Naive thymus-derived CD8-positive, alpha-beta T cell (primary cell): ENCODE measurements at regions not wholly inside any gene's neighbourhood (a gene's known extent, or its start where the extent isn't known, plus 50 kb on each side); places are given as distances from the start of the nearest gene placed in this dataset.
"Not testable (repeated sequence)": the region's sequence is repeated elsewhere in the genome, so short reads cannot be mapped to it uniquely, and the experiment has no call there.

Source experiments
- ATAC-seq, 2 donors: fragments of 150-1000 bp; cut with Tn5 transposase in 1 of 2; sonication (Bioruptor Pico), chemical (Tn5 transposase) in 1 of 2; 1 replicate in 1 of 2; 2 replicates in 1 of 2; pipeline ENCODE4 v1.10.0; 2021; ENCODE audit warnings: mild to moderate bottlenecking in 2 of 2, moderate library complexity in 2 of 2
- POLR2A ChIA-PET: fragments of 350-600 bp; sonication (Branson Sonifier 250); formaldehyde crosslinking; loops from one replicate; lab custom pipeline; 2021; ENCODE audit warnings: antibody characterized with exemption; lab: Charles Lee
- DNase-seq, 10 donors: peaks; one replicate each; pipeline versions ENCODE4 v3.0.0 to v3.0.0-alpha.2; 2020 to 2022
- H3K27ac Mint-ChIP-seq, 10 donors: one replicate each; pipeline ENCODE4 v1.8.0; 2020 to 2022; ENCODE audit warnings: mild to moderate bottlenecking in 10 of 10, mixed read lengths in 10 of 10, moderate library complexity in 4 of 10, inconsistent platforms in 1 of 10
- H3K27me3 Mint-ChIP-seq, 5 donors: one replicate each; pipeline ENCODE4 v1.8.0; 2021 to 2022; ENCODE audit warnings: mixed read lengths in 5 of 5
- H3K36me3 Mint-ChIP-seq, 3 donors: one replicate each; pipeline ENCODE4 v1.8.0; 2020 to 2022; ENCODE audit warnings: mixed read lengths in 3 of 3, mild to moderate bottlenecking in 2 of 3, inconsistent platforms in 1 of 3
- H3K4me1 Mint-ChIP-seq, 4 donors: one replicate each; pipeline ENCODE4 v1.8.0; 2021 to 2022; ENCODE audit warnings: mixed read lengths in 4 of 4
- H3K4me3 Mint-ChIP-seq, 10 donors: one replicate each; pipeline ENCODE4 v1.8.0; 2020 to 2022; ENCODE audit warnings: mild to moderate bottlenecking in 10 of 10, mixed read lengths in 10 of 10, moderate library complexity in 6 of 10, inconsistent platforms in 1 of 10
- H3K9me3 Mint-ChIP-seq, 9 donors: one replicate each; pipeline ENCODE4 v1.8.0; 2020 to 2022; ENCODE audit warnings: mixed read lengths in 9 of 9, mild to moderate bottlenecking in 3 of 9, inconsistent platforms in 1 of 9, moderate library complexity in 1 of 9

DNA sequence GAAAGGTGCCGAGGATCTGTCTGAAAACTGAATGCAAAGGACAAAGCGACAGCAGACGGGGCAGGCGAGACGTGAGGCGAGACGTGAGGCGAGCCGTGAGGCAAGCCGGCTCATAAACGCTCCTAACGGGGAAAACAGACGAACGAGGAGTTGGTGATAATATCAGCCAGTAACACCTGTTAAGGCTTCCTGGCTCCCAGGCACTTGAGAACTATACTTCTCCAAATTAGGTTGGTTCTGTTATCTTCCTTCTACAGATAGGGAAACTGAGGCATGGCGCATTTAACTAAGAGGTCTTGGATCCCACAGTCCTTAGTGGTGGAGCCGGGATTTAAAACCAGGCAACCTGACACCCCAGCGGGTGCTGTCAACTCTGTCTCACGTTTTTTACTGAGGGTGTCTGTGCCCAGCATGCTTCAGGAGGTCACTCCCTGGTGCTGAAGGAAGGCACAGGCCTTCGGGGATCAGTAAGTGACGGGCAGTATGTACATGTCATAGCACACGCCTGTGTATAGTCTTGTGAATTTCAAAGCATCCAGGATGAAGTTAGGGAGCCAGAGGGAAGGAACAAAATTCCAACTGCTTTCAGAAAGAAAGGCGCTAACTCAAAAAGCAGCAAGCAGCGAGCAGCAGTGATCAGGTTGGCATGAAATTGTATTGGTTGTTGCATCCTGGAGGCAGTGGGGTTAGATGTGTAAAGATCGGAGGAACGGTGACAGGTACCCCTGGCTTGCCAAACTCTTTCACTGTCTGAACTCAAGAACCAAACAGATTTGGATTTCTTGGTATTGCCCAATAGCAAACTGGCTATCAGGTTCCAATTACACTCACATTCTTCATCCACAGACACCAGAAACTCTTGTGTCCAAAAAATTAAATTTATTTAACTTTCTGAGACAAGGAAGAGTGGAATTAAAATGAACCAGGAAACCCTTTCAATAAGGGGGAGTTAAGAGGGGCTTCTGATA is 318.7 kb downstream of the THBS2 start:
- H3K4me3 Mint-ChIP-seq: no peak overlapping the region
- peaks cover 0 to 1% (median 0%) of the 10 kb centered on the region in 4 donors for H3K4me1 Mint-ChIP-seq
- POLR2A ChIA-PET: no interaction called here
- H3K9me3 Mint-ChIP-seq: no peaks in the 10 kb centered on the region
- H3K27me3 Mint-ChIP-seq: peaks cover 9 to 49% (median 20%) of the 10 kb centered on the region in 5 donors
- H3K36me3 Mint-ChIP-seq: no peaks in the 10 kb centered on the region
- ATAC-seq (no peak), DNase-seq (no peak)
- peak overlapping the region in 1 of 10 donors; percentile 2 for H3K27ac Mint-ChIP-seq

DNA sequence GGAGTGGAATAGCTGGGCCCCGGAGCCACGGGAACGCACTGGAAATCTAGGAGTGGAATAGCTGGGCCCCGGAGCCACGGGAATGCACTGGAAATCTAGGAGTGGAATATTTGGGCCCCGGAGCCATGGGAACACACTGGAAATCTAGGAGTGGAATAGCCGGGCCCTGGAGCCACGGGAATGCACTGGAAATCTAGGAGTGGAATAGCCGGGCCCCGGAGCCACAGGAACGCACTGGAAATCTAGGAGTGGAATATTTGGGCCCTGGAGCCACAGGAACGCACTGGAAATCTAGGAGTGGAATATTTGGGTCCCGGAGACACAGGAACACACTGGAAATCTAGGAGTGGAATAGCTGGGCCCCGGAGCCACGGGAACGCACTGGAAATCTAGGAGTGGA is 321.5 kb downstream of the THBS2 start:
- H3K27ac Mint-ChIP-seq, H3K36me3 Mint-ChIP-seq, H3K9me3 Mint-ChIP-seq, H3K4me1 Mint-ChIP-seq, DNase-seq, H3K4me3 Mint-ChIP-seq, ATAC-seq, POLR2A ChIA-PET: not testable (repeated sequence)
- peaks cover 10 to 39% (median 17%) of the 10 kb centered on the region in 5 donors for H3K27me3 Mint-ChIP-seq

DNA sequence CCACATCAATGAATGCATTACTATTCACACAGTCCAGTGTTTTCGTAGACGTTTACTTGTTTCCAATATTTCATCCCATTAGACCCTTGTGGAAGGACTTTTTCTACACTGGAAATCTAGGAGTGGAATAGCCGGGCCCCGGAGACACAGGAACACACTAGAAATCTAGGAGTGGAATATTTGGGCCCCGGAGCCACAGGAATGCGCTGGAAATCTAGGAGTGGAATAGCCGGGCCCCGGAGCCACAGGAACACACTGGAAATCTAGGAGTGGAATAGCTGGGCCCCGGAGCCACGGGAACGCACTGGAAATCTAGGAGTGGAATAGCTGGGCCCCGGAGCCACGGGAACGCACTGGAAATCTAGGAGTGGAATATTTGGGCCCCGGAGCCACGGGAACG is 322.6 kb downstream of the THBS2 start:
- H3K27ac Mint-ChIP-seq, ATAC-seq, H3K4me1 Mint-ChIP-seq, H3K36me3 Mint-ChIP-seq, DNase-seq, H3K9me3 Mint-ChIP-seq, H3K4me3 Mint-ChIP-seq, POLR2A ChIA-PET: not testable (repeated sequence)
- H3K27me3 Mint-ChIP-seq: peaks cover 7 to 39% (median 16%) of the 10 kb centered on the region in 5 donors

DNA sequence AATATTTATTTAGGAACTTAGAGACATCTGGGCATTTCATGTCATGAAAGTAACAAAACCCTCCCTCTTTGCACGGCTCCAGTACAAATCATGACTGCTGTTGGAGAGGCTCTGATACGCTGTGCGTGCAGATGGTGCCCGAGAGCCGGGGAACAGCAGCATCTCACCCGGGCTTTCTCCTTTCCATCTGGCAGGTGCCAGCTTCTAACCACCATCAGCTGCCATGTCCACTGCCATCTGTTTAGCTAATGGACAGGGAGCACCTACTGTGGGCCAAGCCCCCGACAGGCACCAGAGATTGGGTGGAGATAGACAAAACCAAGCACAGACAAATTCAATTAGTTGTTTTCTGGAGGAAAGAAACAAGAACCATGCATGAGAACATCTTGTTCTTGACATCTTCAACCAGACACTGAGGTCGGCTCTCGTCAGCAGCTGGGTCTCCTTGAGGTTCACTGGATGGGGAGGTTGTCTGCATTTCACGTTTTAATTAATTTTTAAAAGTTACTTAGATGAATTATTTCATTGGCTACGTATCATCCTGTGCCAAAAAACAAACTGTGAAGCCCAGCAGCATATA is 323.7 kb downstream of the THBS2 start:
- Mint-ChIP-seq H3K4me1 (peaks cover 0 to 1% (median 0%) of the 10 kb centered on the region in 4 donors), H3K4me3 (no peak overlapping the region), H3K36me3 (no peaks in the 10 kb centered on the region), H3K27me3 (peaks cover 8 to 33% (median 14%) of the 10 kb centered on the region in 5 donors), H3K27ac (no peak overlapping the region), H3K9me3 (peaks cover 0 to 8% (median 0%) of the 10 kb centered on the region in 9 donors)
- DNase-seq (no peak), ATAC-seq (no peak)
- POLR2A ChIA-PET: no interaction called here

DNA sequence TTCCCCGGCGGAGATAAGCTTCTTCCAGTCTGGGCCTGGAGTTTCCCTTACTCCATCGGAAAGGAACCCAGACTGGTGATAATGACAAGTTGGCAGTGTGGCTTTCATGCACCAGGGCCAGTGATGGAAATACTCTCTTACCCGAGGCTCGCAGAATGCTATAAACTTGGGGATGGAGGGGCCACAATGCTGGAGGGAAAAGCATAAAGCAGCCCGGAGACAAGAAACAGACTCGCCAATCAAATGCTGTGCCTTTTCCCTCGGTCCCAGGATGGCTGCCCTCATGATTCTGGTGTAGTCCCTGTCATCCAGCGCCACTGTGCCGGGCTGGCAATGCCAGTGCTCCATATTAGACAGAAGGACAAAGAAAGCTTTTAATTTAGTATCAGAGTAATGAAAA is 325.6 kb downstream of the THBS2 start:
- H3K36me3 Mint-ChIP-seq: no peaks in the 10 kb centered on the region
- H3K9me3 Mint-ChIP-seq: peaks cover 0 to 8% (median 0%) of the 10 kb centered on the region in 9 donors
- no peak overlapping the region for H3K4me3 Mint-ChIP-seq
- no peak overlapping the region for H3K27ac Mint-ChIP-seq
- DNase-seq (no peak), ATAC-seq (no peak)
- H3K27me3 Mint-ChIP-seq: peaks cover 4 to 19% (median 9%) of the 10 kb centered on the region in 5 donors
- no peaks in the 10 kb centered on the region for H3K4me1 Mint-ChIP-seq
- POLR2A ChIA-PET: no interaction called here

DNA sequence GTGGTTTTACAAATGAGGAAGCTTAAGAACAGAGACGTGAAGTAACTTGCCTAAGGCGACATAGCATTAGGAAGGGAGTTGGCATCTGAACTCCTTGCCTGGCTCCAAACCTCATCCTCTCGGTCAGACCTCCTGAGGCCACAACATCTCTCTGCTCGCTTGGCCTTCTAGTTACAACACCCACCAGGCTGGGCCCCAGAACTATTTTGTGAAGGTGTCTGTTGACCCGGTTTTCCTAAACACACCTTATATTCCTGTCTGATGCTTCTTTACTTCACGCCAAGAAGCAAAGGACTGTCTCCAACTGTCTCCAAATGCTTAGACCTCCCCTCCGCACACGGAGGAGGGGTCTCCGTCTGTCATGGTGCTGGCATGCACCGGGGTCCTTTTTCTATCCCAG is 326.6 kb downstream of the THBS2 start:
- peaks cover 0 to 8% (median 0%) of the 10 kb centered on the region in 9 donors for H3K9me3 Mint-ChIP-seq
- no peak overlapping the region for H3K4me3 Mint-ChIP-seq
- H3K36me3 Mint-ChIP-seq: no peaks in the 10 kb centered on the region
- DNase-seq (no peak), ATAC-seq (no peak)
- POLR2A ChIA-PET: no interaction called here
- H3K4me1 Mint-ChIP-seq: no peaks in the 10 kb centered on the region
- H3K27me3 Mint-ChIP-seq: peaks cover 4 to 19% (median 9%) of the 10 kb centered on the region in 5 donors
- no peak overlapping the region for H3K27ac Mint-ChIP-seq

DNA sequence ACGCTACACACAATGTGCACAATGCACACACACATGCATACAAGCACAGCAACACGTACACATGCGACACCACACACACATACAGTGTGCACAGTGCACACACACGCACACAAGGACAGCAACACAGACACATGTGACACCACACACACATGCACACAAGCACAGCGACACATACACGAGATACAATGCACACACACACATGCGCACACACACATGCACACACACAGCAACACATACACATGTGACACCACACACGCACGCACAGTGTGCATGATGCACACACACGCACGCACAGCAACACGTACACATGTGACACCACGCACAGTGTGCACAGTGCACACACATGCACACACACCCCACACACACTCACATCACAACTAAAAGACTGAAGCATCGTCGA is 327.3 kb downstream of the THBS2 start:
- Mint-ChIP-seq H3K4me3 (no peak overlapping the region), H3K27me3 (peaks cover 4 to 19% (median 9%) of the 10 kb centered on the region in 5 donors), H3K4me1 (no peaks in the 10 kb centered on the region), H3K9me3 (peaks cover 0 to 8% (median 0%) of the 10 kb centered on the region in 9 donors), H3K36me3 (no peaks in the 10 kb centered on the region), H3K27ac (no peak overlapping the region)
- ATAC-seq: no peak
- no peak for DNase-seq
- POLR2A ChIA-PET: no interaction called here

DNA sequence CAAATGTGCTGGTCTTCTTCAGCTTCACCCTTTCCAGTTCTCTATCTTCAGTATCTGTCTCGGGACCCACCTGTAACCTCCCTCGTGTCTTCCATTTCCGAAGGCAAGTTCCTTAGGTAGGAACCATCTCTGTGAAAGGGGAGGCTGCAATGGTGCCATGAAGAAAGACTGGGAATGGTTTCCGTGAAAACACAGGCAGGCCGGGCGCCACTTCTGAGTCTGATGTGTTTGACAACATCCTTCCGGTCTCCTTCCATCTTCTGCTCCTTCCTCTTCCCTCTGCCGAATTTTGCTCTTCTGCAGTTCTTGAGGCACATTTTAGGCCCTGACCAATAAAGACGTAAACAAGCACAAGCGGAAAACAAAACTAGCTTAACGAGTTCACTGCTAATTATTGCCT is 328.0 kb downstream of the THBS2 start:
- Mint-ChIP-seq H3K4me3 (no peak overlapping the region), H3K27me3 (peaks cover 4 to 19% (median 9%) of the 10 kb centered on the region in 5 donors)
- POLR2A ChIA-PET: no interaction called here

DNA sequence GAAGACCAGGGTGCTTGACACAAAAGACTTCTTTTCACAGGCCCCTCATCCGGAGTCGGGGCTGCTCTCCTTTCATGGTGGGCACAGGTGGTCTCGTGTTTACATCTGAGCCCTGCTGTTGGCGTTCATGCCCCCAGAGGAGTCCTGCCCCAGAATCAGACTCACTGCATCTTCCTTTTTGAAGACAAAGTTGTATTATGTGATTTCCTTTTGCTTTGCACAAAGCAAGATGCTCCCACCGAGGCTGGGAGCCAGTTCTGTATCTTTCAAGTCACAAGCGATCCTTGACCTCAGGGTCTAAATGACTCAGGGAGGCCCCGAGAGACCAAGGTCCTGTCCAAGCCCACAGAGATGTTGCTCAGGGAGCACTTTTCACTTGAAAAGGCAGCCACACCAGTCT is 330.5 kb downstream of the THBS2 start:
- H3K36me3 Mint-ChIP-seq: no peaks in the 10 kb centered on the region
- ATAC-seq (no peak), DNase-seq (no peak)
- peaks cover 0 to 2% (median 0%) of the 10 kb centered on the region in 9 donors for H3K9me3 Mint-ChIP-seq
- no peaks in the 10 kb centered on the region for H3K4me1 Mint-ChIP-seq
- H3K27ac Mint-ChIP-seq: no peak overlapping the region
- no peak overlapping the region for H3K4me3 Mint-ChIP-seq
- POLR2A ChIA-PET: no interaction called here
- peaks cover 3 to 19% (median 9%) of the 10 kb centered on the region in 5 donors for H3K27me3 Mint-ChIP-seq

More for the DNA sequence above, 328.0 kb downstream of the THBS2 start:
- DNase-seq: no peak
- no peak for ATAC-seq
- Mint-ChIP-seq H3K27ac (no peak overlapping the region), H3K36me3 (no peaks in the 10 kb centered on the region), H3K9me3 (peaks cover 0 to 8% (median 0%) of the 10 kb centered on the region in 9 donors), H3K4me1 (no peaks in the 10 kb centered on the region)

DNA sequence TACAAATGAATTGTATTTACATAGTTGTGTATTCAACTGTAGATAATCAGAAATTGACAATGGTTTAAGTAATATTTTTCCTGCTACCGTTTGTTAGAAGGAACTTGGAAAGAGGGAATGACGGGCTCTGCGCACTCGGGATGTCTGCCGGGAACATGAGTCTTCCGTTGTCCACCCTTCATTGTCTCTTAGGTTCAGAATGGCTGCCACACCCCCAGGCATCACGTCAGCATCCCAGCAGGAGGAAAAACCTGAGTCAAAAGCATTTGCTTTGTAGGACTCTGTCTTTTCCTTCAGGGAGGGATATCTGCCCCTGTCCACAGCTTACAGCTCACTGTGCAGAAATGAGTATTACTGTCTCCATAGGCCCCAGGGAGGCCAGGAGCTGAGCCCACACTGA is 331.2 kb downstream of the THBS2 start:
- no peak for ATAC-seq
- no peak for DNase-seq
- peaks cover 0 to 2% (median 0%) of the 10 kb centered on the region in 9 donors for H3K9me3 Mint-ChIP-seq
- peaks cover 3 to 19% (median 8%) of the 10 kb centered on the region in 5 donors for H3K27me3 Mint-ChIP-seq
- no peaks in the 10 kb centered on the region for H3K36me3 Mint-ChIP-seq
- no peaks in the 10 kb centered on the region for H3K4me1 Mint-ChIP-seq
- no peak overlapping the region for H3K4me3 Mint-ChIP-seq
- H3K27ac Mint-ChIP-seq: peak overlapping the region in 1 of 10 donors; percentile 24
- POLR2A ChIA-PET: no interaction called here

DNA sequence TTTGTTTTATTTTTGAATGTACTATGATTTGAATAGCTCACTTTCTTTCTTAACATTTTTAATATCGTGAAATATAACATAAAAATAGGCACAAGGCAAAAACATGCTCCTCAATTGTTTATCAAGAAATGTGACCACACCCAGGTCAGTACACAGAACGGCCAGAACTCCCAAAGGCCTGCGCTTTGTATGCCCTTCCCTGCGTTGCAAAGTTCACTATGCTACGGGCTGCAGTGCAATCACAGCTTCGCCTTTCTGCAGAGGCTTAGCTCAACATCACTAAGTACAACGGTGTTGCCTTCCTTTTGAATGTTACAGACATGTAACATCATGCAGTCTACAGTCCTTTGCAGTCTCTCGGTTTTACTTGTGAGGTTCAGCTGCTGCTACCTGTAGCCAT is 333.4 kb downstream of the THBS2 start:
- DNase-seq (no peak), ATAC-seq (no peak)
- H3K4me3 Mint-ChIP-seq: no peak overlapping the region
- no peaks in the 10 kb centered on the region for H3K4me1 Mint-ChIP-seq
- no peaks in the 10 kb centered on the region for H3K9me3 Mint-ChIP-seq
- H3K27me3 Mint-ChIP-seq: peaks cover 0 to 5% (median 0%) of the 10 kb centered on the region in 5 donors
- no peaks in the 10 kb centered on the region for H3K36me3 Mint-ChIP-seq
- POLR2A ChIA-PET: no interaction called here
- peak overlapping the region in 1 of 10 donors; percentile 26 for H3K27ac Mint-ChIP-seq

DNA sequence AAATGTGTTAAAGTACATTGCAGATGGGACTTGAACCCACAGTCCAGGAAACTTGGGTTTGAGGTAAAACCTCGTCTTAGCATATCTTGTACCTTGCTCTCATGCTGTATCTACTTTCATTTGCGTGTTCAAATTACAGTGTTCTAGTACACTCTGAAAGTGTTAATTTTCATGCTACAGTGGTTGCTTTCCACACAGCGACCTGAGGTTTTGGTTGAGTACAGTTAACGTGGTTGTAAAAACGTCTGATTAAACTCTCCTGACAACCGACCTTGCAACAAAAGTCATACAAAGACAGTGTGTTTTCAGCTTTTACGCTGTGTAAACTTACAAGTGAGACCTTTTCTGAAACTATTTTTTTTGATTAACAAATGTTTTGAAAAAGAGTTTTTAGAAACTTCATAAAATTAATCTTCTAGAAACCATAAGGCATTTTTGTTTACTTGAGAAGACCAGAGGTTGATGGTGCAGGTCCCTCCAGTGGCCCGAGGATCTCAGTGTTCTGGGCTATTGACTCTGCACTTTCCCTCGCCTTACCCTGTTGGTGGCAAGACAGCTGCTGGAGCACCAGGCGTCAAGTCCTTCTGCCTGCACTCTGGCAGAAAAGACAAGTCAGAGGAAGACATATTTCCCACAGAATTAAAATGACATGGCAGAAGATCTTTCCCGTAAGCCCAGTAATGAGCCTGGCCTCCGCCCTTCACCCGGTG is 334.0 kb downstream of the THBS2 start:
- Mint-ChIP-seq H3K36me3 (no peaks in the 10 kb centered on the region), H3K9me3 (no peaks in the 10 kb centered on the region), H3K4me3 (no peak overlapping the region), H3K27me3 (peaks cover 0 to 9% (median 5%) of the 10 kb centered on the region in 5 donors), H3K27ac (peak overlapping the region in 1 of 10 donors; percentile 26), H3K4me1 (no peaks in the 10 kb centered on the region)
- POLR2A ChIA-PET: no interaction called here
- ATAC-seq: no peak
- no peak for DNase-seq
